ENCODE measurements at regions not wholly inside any gene's neighbourhood (a gene's known extent, or its start where the extent isn't known, plus 50 kb on each side); places are given as distances from the start of the nearest gene placed in this dataset.

DNA sequence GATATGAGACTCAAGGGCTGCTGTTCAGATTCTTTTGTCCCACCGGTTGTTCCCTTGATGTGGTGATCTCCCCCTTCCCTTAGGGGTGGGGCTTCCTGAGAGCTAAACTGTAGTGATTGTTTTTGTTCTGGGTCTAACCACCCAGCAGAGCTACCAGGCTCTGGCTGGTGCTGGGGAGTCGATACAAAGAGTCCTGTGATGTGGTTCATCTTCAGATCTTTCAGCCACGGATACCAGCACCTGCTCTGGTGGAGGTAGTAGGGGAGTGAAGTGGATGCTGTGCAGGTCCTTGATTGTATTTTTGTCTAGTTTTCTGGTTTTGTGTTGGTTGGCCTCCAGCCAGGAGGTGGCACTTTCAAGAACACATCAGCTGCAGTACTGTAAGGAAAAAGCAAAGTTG, 801.6 kb downstream of the EPHA7 start:
- no peak overlapping the region for H3K4me3 Mint-ChIP-seq

DNA sequence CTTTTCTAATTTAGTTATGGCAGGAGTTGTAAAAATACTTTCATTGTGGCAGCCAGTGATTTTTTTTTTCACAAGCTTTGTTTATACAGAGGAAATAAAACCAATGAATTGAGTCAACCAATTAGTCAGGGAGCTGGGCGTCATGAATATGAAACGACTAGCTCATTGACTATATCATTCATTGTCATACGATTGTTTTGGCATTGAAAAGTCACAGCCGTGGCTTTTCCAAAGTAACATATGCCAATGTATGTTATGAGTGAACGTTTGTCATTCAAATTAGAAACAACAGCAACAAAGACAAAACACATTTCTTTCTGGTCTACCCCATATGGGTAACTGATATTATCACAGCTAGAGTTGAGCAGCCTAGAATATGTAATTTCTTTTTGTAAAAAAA, 810.6 kb downstream of the EPHA7 start:
- Mint-ChIP-seq H3K9me3 (peaks cover 37% of the 10 kb centered on the region), H3K27me3 (no peaks in the 10 kb centered on the region), H3K4me3 (no peak overlapping the region), H3K36me3 (peaks cover 10% of the 10 kb centered on the region), H3K27ac (no peak overlapping the region), H3K4me1 (ENCODE audit: low read depth in 2 of 2) (no peaks in the 10 kb centered on the region)
- no peak for ATAC-seq
- DNase-seq (ENCODE audit: low spot score) = no peak

More for the DNA sequence above, 801.6 kb downstream of the EPHA7 start:
- ATAC-seq (no peak), DNase-seq (ENCODE audit: low spot score) (no peak)
- no peaks in the 10 kb centered on the region for H3K4me1 Mint-ChIP-seq (ENCODE audit: low read depth in 2 of 2)
- no peaks in the 10 kb centered on the region for H3K27me3 Mint-ChIP-seq
- H3K27ac Mint-ChIP-seq = no peak overlapping the region
- H3K9me3 Mint-ChIP-seq = peaks cover 21% of the 10 kb centered on the region
- peaks cover 10% of the 10 kb centered on the region for H3K36me3 Mint-ChIP-seq

- Mint-ChIP-seq H3K27ac (no peak overlapping the region), H3K4me1 (ENCODE audit: low read depth in 2 of 2) (no peaks in the 10 kb centered on the region), H3K27me3 (no peaks in the 10 kb centered on the region), H3K36me3 (no peaks in the 10 kb centered on the region), H3K4me3 (no peak overlapping the region), H3K9me3 (peaks cover 10% of the 10 kb centered on the region)
- DNase-seq (ENCODE audit: low spot score) (no peak), ATAC-seq (no peak)
Measured at GRCh38 chr6:92593201-92593600, 826.2 kb downstream of the EPHA7 start.

DNA sequence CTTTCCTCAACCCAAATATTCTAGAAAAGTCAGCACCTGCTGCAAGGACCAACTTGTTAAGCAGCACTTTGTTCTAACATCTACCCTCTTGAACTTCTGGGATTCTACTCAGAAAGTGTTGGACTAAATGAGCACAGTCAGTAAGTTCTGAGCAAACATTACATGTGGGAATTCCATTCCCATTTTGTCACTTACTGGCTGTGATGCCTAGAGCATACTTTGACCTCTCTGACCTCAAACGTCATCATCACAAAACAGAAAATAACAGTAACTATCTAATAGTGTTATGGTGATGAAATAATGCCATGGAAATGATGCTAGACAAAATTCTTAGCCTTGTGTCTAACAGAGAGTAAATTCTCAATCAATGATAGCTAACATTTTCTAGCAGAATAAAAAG, 829.4 kb downstream of the EPHA7 start:
- Mint-ChIP-seq H3K4me3 (no peak overlapping the region), H3K36me3 (no peaks in the 10 kb centered on the region)

DNA sequence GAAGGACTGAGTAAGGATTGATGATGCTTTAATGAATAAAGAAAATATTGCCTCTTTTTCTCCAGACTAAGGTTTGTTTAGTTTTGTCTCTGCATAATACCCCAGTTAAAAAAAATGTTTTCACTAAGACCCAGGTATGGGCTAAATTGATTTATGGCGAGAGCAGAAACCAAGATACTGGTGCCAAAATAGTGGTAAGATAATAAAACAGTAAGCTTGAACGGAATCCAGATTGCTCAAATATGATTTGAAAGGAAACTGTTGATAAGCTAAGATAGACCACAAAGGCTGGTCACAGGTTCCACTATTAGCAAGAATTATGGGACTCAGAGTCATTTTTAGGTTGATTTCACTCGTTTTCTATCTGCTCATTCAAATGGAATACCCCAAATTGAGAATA, 831.2 kb downstream of the EPHA7 start:
- H3K36me3 Mint-ChIP-seq = no peaks in the 10 kb centered on the region
- no peak for DNase-seq (ENCODE audit: low spot score)
- no peak overlapping the region for H3K4me3 Mint-ChIP-seq
- peaks cover 7% of the 10 kb centered on the region for H3K9me3 Mint-ChIP-seq
- no peak for ATAC-seq
- H3K27ac Mint-ChIP-seq = no peak overlapping the region
- H3K27me3 Mint-ChIP-seq = no peaks in the 10 kb centered on the region
- H3K4me1 Mint-ChIP-seq (ENCODE audit: low read depth in 2 of 2) = no peaks in the 10 kb centered on the region

More for the DNA sequence above, 829.4 kb downstream of the EPHA7 start:
- ATAC-seq = no peak
- Mint-ChIP-seq H3K27me3 (no peaks in the 10 kb centered on the region), H3K4me1 (ENCODE audit: low read depth in 2 of 2) (no peaks in the 10 kb centered on the region), H3K9me3 (peaks cover 11% of the 10 kb centered on the region), H3K27ac (no peak overlapping the region)
- DNase-seq (ENCODE audit: low spot score) = no peak

DNA sequence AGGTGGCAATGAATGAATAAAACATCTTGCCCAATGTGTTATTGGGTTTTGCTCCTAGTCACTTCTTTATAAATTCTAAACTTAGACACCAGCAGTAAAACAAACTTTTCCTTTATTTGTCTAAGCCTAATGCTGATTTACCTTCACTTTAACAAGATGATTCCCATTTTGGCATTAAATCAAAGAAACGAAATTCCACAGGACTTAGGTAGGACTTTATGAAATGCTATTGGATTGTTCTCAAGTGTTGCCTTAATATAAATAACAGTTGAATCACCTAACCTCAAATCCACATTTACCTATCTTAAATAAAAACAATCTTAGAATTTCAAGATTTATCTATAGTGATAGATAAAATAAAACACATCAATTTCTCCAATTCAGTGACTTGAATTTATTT, 831.8 kb downstream of the EPHA7 start:
- Mint-ChIP-seq H3K4me3 (no peak overlapping the region), H3K9me3 (peaks cover 7% of the 10 kb centered on the region), H3K27me3 (no peaks in the 10 kb centered on the region), H3K36me3 (no peaks in the 10 kb centered on the region), H3K4me1 (ENCODE audit: low read depth in 2 of 2) (no peaks in the 10 kb centered on the region), H3K27ac (no peak overlapping the region)
- ATAC-seq = no peak
- DNase-seq (ENCODE audit: low spot score) = no peak

- no peak overlapping the region for H3K27ac Mint-ChIP-seq
- H3K4me3 Mint-ChIP-seq = no peak overlapping the region
- H3K9me3 Mint-ChIP-seq = peaks cover 7% of the 10 kb centered on the region
- no peaks in the 10 kb centered on the region for H3K27me3 Mint-ChIP-seq
- ATAC-seq (no peak), DNase-seq (ENCODE audit: low spot score) (no peak)
- H3K36me3 Mint-ChIP-seq = no peaks in the 10 kb centered on the region
- H3K4me1 Mint-ChIP-seq (ENCODE audit: low read depth in 2 of 2) = no peaks in the 10 kb centered on the region
Measured at GRCh38 chr6:92586236-92586977, 833.0 kb downstream of the EPHA7 start.

DNA sequence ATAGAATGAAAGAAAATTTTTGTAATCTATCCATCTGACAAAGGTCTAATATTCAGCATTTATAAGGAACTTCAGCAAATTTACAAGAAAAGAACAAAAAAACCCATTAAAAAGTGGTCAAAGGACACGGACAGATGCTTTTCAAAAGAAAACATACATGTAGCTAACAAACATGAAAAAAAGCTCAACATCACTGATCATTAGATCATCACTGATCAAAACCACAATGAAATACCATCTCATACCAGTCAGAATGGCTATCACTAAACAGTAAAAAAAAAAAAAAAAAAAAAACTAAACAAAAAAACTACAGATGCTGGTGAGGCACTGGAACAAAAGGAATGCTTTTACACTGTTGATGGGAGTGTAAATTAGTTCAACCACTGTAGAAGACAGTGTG, 837.1 kb downstream of the EPHA7 start:
- peaks cover 12% of the 10 kb centered on the region for H3K36me3 Mint-ChIP-seq
- no peak overlapping the region for H3K27ac Mint-ChIP-seq
- no peaks in the 10 kb centered on the region for H3K4me1 Mint-ChIP-seq (ENCODE audit: low read depth in 2 of 2)
- no peak for DNase-seq (ENCODE audit: low spot score)
- H3K9me3 Mint-ChIP-seq = peaks cover 29% of the 10 kb centered on the region
- no peak overlapping the region for H3K4me3 Mint-ChIP-seq
- no peak for ATAC-seq
- H3K27me3 Mint-ChIP-seq = no peaks in the 10 kb centered on the region

- peaks cover 30% of the 10 kb centered on the region for H3K9me3 Mint-ChIP-seq
- no peaks in the 10 kb centered on the region for H3K27me3 Mint-ChIP-seq
Measured at GRCh38 chr6:92577077-92577719, 842.2 kb downstream of the EPHA7 start.

DNA sequence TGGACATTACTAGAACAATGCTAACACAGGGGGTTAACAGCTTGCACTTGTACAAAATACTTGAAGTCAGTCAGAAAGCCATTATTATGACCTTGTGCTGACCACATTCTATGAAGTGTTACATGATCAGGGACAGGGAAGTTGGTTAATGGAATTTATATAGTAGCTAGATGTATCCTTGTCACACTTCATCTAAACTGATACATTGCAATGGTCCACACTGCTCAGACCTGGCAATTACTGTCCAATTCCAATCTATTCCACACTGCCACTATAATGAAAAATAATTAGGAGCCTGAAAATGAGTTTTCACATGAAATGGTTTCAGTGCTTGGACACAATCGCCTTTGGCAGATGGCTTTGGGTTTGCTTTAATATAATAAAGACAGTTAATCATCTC, 850.8 kb downstream of the EPHA7 start:
- no peaks in the 10 kb centered on the region for H3K36me3 Mint-ChIP-seq
- H3K4me3 Mint-ChIP-seq = no peak overlapping the region

More at GRCh38 chr6:92577077-92577719, 842.2 kb downstream of the EPHA7 start:
- DNase-seq (ENCODE audit: low spot score) (no peak), ATAC-seq (no peak)
- H3K27ac Mint-ChIP-seq = no peak overlapping the region
- H3K4me3 Mint-ChIP-seq = no peak overlapping the region
- no peaks in the 10 kb centered on the region for H3K4me1 Mint-ChIP-seq (ENCODE audit: low read depth in 2 of 2)
- H3K36me3 Mint-ChIP-seq = peaks cover 12% of the 10 kb centered on the region

DNA sequence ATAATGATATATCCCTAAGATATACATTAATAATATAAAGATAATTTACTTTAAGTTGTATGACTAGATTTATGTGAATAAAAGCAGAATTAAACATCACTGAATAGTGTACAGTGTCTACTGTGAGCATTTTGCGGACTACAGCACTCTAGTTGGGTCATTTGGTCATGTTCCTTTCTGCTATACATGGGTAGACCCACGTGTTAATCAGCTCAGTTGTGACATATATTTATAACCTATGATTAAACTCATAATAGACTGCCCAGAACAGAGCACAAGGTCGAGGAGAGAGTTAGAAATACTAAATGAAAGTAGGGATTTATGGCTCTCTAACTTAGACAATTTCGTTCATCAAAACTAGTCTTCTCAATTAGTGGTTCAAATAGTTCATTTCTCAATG, 852.7 kb downstream of the EPHA7 start:
- Mint-ChIP-seq H3K27me3 (no peaks in the 10 kb centered on the region), H3K4me3 (no peak overlapping the region), H3K27ac (no peak overlapping the region), H3K36me3 (peaks cover 5% of the 10 kb centered on the region), H3K9me3 (peaks cover 25% of the 10 kb centered on the region), H3K4me1 (ENCODE audit: low read depth in 2 of 2) (no peaks in the 10 kb centered on the region)
- ATAC-seq (no peak), DNase-seq (ENCODE audit: low spot score) (no peak)

More for the DNA sequence above, 850.8 kb downstream of the EPHA7 start:
- ATAC-seq = no peak
- no peak for DNase-seq (ENCODE audit: low spot score)
- H3K9me3 Mint-ChIP-seq = peaks cover 21% of the 10 kb centered on the region
- H3K27ac Mint-ChIP-seq = no peak overlapping the region
- H3K27me3 Mint-ChIP-seq = no peaks in the 10 kb centered on the region
- H3K4me1 Mint-ChIP-seq (ENCODE audit: low read depth in 2 of 2) = no peaks in the 10 kb centered on the region

DNA sequence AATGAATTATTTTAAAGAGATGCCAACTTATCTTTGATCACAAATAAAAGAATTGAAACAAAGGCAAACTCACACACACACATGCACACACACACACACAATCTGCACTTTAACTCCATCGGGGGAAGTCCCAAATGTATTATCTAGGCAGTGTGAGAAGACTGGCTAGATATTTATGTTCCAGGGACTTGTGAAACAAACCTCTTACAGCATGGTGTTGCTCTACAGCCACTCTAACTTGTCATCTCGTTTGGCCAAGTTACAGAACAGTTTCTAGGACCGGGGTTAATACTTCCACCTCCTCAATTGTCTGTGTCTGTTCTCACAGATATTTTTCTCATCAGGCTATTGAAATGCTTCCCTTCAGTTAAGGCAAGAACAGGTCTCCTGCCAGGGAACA, 855.0 kb downstream of the EPHA7 start:
- Mint-ChIP-seq H3K4me1 (ENCODE audit: low read depth in 2 of 2) (no peaks in the 10 kb centered on the region), H3K4me3 (no peak overlapping the region), H3K27me3 (no peaks in the 10 kb centered on the region), H3K36me3 (peaks cover 5% of the 10 kb centered on the region), H3K9me3 (peaks cover 25% of the 10 kb centered on the region), H3K27ac (no peak overlapping the region)
- ATAC-seq (no peak), DNase-seq (ENCODE audit: low spot score) (no peak)

DNA sequence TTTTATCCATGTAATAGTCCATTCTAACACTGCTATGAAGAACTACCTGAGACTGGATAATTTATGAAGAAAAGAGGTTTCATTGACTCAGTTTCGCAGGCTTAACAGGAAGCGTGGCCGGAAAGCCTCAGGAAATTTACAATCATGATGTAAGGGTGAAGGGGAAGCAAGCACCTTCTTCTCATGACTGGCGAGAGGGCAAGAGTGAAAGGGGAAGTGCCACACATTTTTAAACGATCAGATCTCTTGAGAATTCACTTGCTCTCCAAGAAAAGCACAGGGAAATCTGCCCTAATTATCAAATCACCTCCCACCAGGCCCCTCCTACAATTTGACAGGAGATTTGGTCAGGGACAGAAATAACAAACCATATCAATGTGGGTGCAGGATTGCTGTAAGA, 859.7 kb downstream of the EPHA7 start:
- H3K27ac Mint-ChIP-seq = no peak overlapping the region
- no peaks in the 10 kb centered on the region for H3K4me1 Mint-ChIP-seq (ENCODE audit: low read depth in 2 of 2)
- H3K36me3 Mint-ChIP-seq = peaks cover 5% of the 10 kb centered on the region
- H3K27me3 Mint-ChIP-seq = no peaks in the 10 kb centered on the region
- no peak overlapping the region for H3K4me3 Mint-ChIP-seq
- no peak for ATAC-seq
- H3K9me3 Mint-ChIP-seq = peaks cover 17% of the 10 kb centered on the region
- DNase-seq (ENCODE audit: low spot score) = no peak

DNA sequence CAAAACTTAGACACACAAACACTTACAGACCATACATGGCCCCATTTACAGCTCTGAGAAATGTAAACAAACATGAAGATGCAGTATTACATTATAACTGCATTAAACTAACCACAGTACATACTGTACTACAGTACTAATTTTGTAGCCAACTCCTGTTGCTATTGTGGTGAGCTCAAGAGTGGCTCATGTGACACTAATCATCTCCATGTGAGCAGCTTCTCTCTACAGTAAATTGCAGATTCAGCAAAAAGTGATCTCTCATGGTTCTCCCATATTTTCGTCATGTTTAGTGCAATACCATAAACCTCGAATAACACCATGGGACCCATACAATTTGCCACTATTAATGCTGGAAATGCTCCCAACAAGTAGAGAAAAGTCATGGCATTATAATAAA, 860.4 kb downstream of the EPHA7 start:
- ATAC-seq (no peak), DNase-seq (ENCODE audit: low spot score) (no peak)
- peaks cover 12% of the 10 kb centered on the region for H3K9me3 Mint-ChIP-seq
- no peaks in the 10 kb centered on the region for H3K27me3 Mint-ChIP-seq
- H3K27ac Mint-ChIP-seq = no peak overlapping the region
- no peaks in the 10 kb centered on the region for H3K4me1 Mint-ChIP-seq (ENCODE audit: low read depth in 2 of 2)
- peaks cover 5% of the 10 kb centered on the region for H3K36me3 Mint-ChIP-seq
- H3K4me3 Mint-ChIP-seq = no peak overlapping the region

Measured in natural killer cell treated with Interleukin-12 subunit alpha and Interleukin-12 subunit beta and Interleukin-15 and Interleukin-18, amount 100 ng/mL, for 72 hours (primary cell).